HEK293 (cell line): ENCODE measurements at regions not wholly inside any gene's neighbourhood (a gene's known extent, or its start where the extent isn't known, plus 50 kb on each side); places are given as distances from the start of the nearest gene placed in this dataset.

Experiments
- CTCF ChIA-PET: fragments of 350-600 bp; formaldehyde crosslinking; extraction: SDS; loops from one replicate; lab custom pipeline; 2021; ENCODE audit warnings: antibody characterized with exemption; lab: Yijun Ruan, JAX
- POLR2A ChIA-PET: fragments of 300-600 bp; formaldehyde crosslinking; extraction: SDS; loops from one replicate; lab custom pipeline; 2020; ENCODE audit warnings: antibody characterized with exemption, inconsistent platforms; lab: Yijun Ruan, JAX
- H3K27ac ChIP-seq: fragments of 200-500 bp; sonication (Bioruptor generic); 2 replicates; pipeline ENCODE4 v1.5.1; 2014; ENCODE audit warnings: low read depth, low read length, control low read depth, inconsistent platforms; ENCODE audit errors: extremely low read depth
- H3K36me3 ChIP-seq, 2 experiments: fragments of 200-500 bp in 1 of 2; sonication (Bioruptor generic) in 1 of 2; 1 replicate in 1 of 2; 2 replicates in 1 of 2; pipeline ENCODE4 v1.5.1; 2014 to 2017; ENCODE audit warnings: inconsistent platforms in 2 of 2, low read length in 2 of 2; ENCODE audit not compliant: control insufficient read depth in 2 of 2, insufficient read depth in 1 of 2
- H3K4me1 ChIP-seq: fragments of 200-500 bp; sonication (Bioruptor generic); 2 replicates; pipeline ENCODE4 v1.5.1; 2014; ENCODE audit warnings: mild to moderate bottlenecking, low read length, inconsistent platforms; ENCODE audit not compliant: control insufficient read depth, insufficient read depth
- H3K4me3 ChIP-seq: 2 replicates; pipeline ENCODE4 v1.5.1; 2011; ENCODE audit warnings: low read depth, mild to moderate bottlenecking, control low read depth, low read length, moderate library complexity
- H3K9me3 ChIP-seq: fragments of 200-500 bp; sonication (Bioruptor generic); 2 replicates; pipeline ENCODE4 v1.5.1; 2014; ENCODE audit warnings: low read depth, low read length, inconsistent platforms; ENCODE audit not compliant: control insufficient read depth, insufficient read depth
- PBX3 ChIP-seq: sonication (generic); formaldehyde crosslinking; IDR thresholded peaks from 2 replicates; pipeline ENCODE4 v1.8.1; 2022; ENCODE audit warnings: mild to moderate bottlenecking, moderate library complexity, missing genetic modification reagents
- SP2 ChIP-seq: fragments of 450-650 bp; formaldehyde crosslinking; IDR thresholded peaks from 2 replicates; pipeline ENCODE4 v1.5.1; 2016; ENCODE audit warnings: missing biosample characterization, missing genetic modification characterization
- ZFP37 ChIP-seq: fragments of 450-650 bp; formaldehyde crosslinking; IDR thresholded peaks from 2 replicates; pipeline ENCODE4 v1.5.1; 2016; ENCODE audit warnings: missing biosample characterization, missing genetic modification characterization
- ZNF10 ChIP-seq: fragments of 450-650 bp; formaldehyde crosslinking; IDR thresholded peaks from 2 replicates; pipeline ENCODE4 v1.5.1; 2017; ENCODE audit warnings: missing biosample characterization, missing genetic modification characterization
- ZNF114 ChIP-seq: fragments of 450-650 bp; formaldehyde crosslinking; IDR thresholded peaks from 2 replicates; pipeline ENCODE4 v1.5.0; 2017; ENCODE audit warnings: missing biosample characterization, missing genetic modification characterization
- ZNF175 ChIP-seq: fragments of 450-650 bp; formaldehyde crosslinking; IDR thresholded peaks from 2 replicates; pipeline ENCODE4 v1.5.1; 2016; ENCODE audit warnings: missing biosample characterization, missing genetic modification characterization
- ZNF248 ChIP-seq: fragments of 450-650 bp; formaldehyde crosslinking; IDR thresholded peaks from 2 replicates; pipeline ENCODE4 v1.5.1; 2017; ENCODE audit warnings: missing biosample characterization, missing genetic modification characterization
- ZNF423 ChIP-seq: fragments of 450-650 bp; formaldehyde crosslinking; IDR thresholded peaks from 2 replicates; pipeline ENCODE4 v1.5.1; 2016; ENCODE audit warnings: missing biosample characterization, missing genetic modification characterization
- ZNF449 ChIP-seq: fragments of 450-650 bp; formaldehyde crosslinking; IDR thresholded peaks from 2 replicates; pipeline ENCODE4 v1.5.1; 2017; ENCODE audit warnings: missing biosample characterization, mild to moderate bottlenecking, missing genetic modification characterization, moderate library complexity
- ZNF558 ChIP-seq: fragments of 450-650 bp; formaldehyde crosslinking; IDR thresholded peaks from 2 replicates; pipeline ENCODE4 v1.5.1; 2016; ENCODE audit warnings: missing biosample characterization, missing genetic modification characterization
- ZNF623 ChIP-seq: fragments of 450-650 bp; formaldehyde crosslinking; IDR thresholded peaks from 2 replicates; pipeline ENCODE4 v1.5.1; 2016; ENCODE audit warnings: missing biosample characterization, missing genetic modification characterization
- TF ChIP-seq, protein P1 (sequence below): fragments of 450-650 bp; formaldehyde crosslinking; conservative IDR thresholded peaks from 2 replicates; pipeline ENCODE4 v1.5.1; 2016; ENCODE audit warnings: low read depth, missing biosample characterization, missing genetic modification characterization

- POLR2A ChIA-PET, result no interaction called here
- TF ChIP-seq, protein P1, sequence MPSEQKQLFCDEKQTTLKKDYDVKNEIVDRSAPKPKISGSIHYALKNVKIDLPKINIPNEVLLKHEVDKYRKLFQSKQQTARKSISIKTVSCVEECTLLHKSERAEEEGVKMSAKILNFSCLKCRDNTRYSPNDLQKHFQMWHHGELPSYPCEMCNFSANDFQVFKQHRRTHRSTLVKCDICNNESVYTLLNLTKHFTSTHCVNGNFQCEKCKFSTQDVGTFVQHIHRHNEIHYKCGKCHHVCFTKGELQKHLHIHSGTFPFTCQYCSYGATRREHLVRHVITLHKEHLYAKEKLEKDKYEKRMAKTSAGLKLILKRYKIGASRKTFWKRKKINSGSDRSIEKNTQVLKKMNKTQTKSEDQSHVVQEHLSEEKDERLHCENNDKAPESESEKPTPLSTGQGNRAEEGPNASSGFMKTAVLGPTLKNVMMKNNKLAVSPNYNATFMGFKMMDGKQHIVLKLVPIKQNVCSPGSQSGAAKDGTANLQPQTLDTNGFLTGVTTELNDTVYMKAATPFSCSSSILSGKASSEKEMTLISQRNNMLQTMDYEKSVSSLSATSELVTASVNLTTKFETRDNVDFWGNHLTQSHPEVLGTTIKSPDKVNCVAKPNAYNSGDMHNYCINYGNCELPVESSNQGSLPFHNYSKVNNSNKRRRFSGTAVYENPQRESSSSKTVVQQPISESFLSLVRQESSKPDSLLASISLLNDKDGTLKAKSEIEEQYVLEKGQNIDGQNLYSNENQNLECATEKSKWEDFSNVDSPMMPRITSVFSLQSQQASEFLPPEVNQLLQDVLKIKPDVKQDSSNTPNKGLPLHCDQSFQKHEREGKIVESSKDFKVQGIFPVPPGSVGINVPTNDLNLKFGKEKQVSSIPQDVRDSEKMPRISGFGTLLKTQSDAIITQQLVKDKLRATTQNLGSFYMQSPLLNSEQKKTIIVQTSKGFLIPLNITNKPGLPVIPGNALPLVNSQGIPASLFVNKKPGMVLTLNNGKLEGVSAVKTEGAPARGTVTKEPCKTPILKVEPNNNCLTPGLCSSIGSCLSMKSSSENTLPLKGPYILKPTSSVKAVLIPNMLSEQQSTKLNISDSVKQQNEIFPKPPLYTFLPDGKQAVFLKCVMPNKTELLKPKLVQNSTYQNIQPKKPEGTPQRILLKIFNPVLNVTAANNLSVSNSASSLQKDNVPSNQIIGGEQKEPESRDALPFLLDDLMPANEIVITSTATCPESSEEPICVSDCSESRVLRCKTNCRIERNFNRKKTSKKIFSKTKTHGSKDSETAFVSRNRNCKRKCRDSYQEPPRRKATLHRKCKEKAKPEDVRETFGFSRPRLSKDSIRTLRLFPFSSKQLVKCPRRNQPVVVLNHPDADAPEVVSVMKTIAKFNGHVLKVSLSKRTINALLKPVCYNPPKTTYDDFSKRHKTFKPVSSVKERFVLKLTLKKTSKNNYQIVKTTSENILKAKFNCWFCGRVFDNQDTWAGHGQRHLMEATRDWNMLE (tag by site-specific recombination), result no peak
- TF ChIP-seq ZNF623 (tag by site-specific recombination), result peak; percentile 48
- no peak overlapping the region for H3K4me3 ChIP-seq
- no peaks in the 10 kb centered on the region for H3K4me1 ChIP-seq
- no peaks in the 10 kb centered on the region for H3K36me3 ChIP-seq
- no peaks in the 10 kb centered on the region for H3K9me3 ChIP-seq
- CTCF ChIA-PET, result no interaction called here
- H3K27ac ChIP-seq, result no peak overlapping the region
These were observed 555.3 kb upstream of the C16orf82 start for GRCh38 chr16:26511463-26511862.

DNA sequence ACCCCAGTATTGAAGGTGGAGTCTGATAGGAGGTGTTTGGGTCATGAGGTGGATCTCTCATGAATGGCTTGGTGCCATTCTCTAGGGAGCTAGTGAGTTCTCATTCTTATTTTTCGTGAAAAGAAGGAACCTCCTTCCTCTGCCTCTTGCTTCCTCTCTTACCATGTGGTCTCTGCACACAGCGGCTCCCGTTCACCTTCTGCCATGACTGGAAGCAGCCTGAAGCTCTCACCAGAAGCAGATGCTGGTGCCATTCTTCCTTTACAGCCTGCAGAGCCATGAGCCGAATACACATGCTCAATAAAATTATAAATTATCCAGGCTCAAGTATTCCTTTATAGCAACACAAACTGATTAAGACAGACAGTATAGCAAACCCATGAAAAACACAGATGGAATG, 545.1 kb upstream of the C16orf82 start:
- TF ChIP-seq ZFP37, result no peak
- Histone ChIP-seq H3K36me3 (no peaks in the 10 kb centered on the region), H3K27ac (no peak overlapping the region), H3K9me3 (no peaks in the 10 kb centered on the region), H3K4me1 (no peaks in the 10 kb centered on the region), H3K4me3 (no peak overlapping the region)
- POLR2A ChIA-PET, result no interaction called here
- CTCF ChIA-PET, result no interaction called here

DNA sequence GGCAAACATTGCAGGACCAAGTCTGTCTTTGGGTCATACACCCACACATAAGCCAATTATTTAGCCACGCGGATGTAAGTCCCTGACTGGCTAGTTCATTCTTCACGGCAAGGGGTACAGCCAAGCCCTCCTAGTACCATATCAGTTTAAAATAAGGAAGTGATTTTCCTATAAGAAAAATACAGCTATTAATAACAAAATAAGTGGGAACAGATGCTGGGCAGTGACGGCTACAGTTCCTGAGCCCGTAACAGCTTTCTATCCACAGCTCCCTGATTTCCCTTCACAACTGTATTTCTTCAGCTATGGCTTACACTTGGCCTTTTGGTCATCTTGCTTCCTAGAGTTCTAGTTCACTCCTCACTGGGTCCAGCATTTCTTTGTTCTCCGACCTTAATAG, 542.4 kb upstream of the C16orf82 start:
- CTCF ChIA-PET, result no interaction called here
- Histone ChIP-seq H3K9me3 (no peaks in the 10 kb centered on the region), H3K36me3 (no peaks in the 10 kb centered on the region), H3K27ac (no peak overlapping the region), H3K4me1 (no peaks in the 10 kb centered on the region), H3K4me3 (no peak overlapping the region)
- POLR2A ChIA-PET, result no interaction called here
- TF ChIP-seq PBX3 (CRISPR knock-in tag) (no peak), ZNF449 (tag by site-specific recombination) (no peak), ZNF423 (no peak), ZNF114 (tag by site-specific recombination) (no peak), ZNF10 (no peak), ZNF558 (tag by site-specific recombination) (no peak), ZNF248 (tag by site-specific recombination) (no peak), ZNF175 (tag by site-specific recombination) (no peak)

GRCh38 chr16:26524846-26525245, 541.9 kb upstream of the C16orf82 start:
- Histone ChIP-seq H3K36me3 (no peaks in the 10 kb centered on the region), H3K27ac (no peak overlapping the region), H3K9me3 (no peaks in the 10 kb centered on the region), H3K4me1 (no peaks in the 10 kb centered on the region), H3K4me3 (no peak overlapping the region)
- CTCF ChIA-PET, result no interaction called here
- TF ChIP-seq SP2 (tag by site-specific recombination), result no peak
- POLR2A ChIA-PET, result no interaction called here
